NCI-H69 (cell line): ENCODE measurements at regions not wholly inside any gene's neighbourhood (a gene's known extent, or its start where the extent isn't known, plus 50 kb on each side); places are given as distances from the start of the nearest gene placed in this dataset.

Source experiments
- DNase-seq: peaks from one replicate; lab custom pipeline; 2025; lab: John Stamatoyannopoulos, UW

GRCh38 chr6:75546381-75546780 lies 52.8 kb upstream of the FILIP1 start:
- peak; percentile 14 for DNase-seq

GRCh38 chr6:75550544-75551167 lies 51.0 kb upstream of the SENP6 start:
- no peak for DNase-seq

GRCh38 chr6:75551367-75551952 lies 50.2 kb upstream of the SENP6 start:
- DNase-seq: no peak
